HG02840 (cell line): ENCODE measurements at regions not wholly inside any gene's neighbourhood (a gene's known extent, or its start where the extent isn't known, plus 50 kb on each side); places are given as distances from the start of the nearest gene placed in this dataset.
"Not testable (repeated sequence)": the region's sequence is repeated elsewhere in the genome, so short reads cannot be mapped to it uniquely, and the experiment has no call there.

ENCODE experiments used
- ATAC-seq: cut with Tn5 transposase; IDR thresholded peaks from one replicate; pipeline ENCODE4 v1.9.1; 2021; ENCODE audit warnings: mild to moderate bottlenecking, moderate library complexity, moderate number of reproducible peaks; ENCODE audit not compliant: unreplicated experiment, low FRiP score

- no peak for ATAC-seq
Measured at GRCh38 chr4:164056426-164057142, 562.1 kb downstream of the TMA16 start.

DNA sequence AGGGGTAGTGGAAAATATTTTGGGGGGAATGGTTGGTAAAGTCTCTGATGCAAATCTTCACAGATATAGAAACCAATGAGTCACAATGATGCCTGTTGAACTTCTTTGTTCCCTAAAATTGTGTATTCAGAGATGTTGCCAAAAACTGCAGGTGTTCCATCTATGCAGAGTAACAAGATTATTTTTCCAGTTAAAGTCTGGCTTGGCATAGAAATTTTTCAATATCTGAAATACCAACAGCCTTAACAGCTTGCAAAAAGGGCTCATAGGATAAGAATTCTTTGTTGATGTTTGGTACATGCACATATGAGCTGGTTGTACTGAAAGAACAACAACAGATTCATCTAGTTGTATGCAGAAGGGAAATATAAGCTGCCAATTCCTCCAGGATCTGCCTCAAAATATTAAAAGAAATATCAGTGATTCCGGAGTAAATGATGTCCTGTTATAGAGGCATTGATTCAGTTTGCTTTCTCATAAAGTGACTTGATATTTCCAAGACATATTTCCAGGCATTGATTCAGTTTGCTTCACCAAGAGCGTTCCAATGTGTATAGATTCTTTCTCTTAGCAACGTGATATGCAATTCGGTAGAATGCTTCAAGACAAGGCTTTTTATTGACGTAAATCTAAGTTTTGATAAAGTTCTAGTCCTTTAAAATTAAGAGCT, 564.4 kb downstream of the TMA16 start:
- no peak for ATAC-seq

GRCh38 chr4:164060456-164060855, 566.0 kb downstream of the TMA16 start:
- ATAC-seq: no peak

DNA sequence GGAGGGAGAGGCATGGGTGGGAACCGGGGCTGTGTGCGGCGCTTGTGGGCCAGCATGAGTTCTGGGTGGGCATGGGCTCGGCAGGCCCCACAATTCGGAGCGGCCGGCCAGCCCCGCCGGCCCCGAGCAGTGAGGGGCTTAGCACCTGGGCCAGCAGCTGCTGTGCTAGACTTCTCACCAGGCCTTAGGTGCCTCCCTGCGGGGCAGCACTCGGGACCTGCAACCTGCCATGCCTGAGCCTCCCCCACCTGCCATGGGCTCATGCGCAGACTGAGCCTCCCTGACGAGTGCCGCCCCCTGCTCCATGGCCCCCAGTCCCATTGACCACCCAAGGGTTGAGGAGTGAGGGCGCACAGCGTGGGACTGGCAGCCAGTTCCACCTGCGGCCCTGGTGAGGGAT, 573.9 kb downstream of the TMA16 start:
- ATAC-seq: no peak

DNA sequence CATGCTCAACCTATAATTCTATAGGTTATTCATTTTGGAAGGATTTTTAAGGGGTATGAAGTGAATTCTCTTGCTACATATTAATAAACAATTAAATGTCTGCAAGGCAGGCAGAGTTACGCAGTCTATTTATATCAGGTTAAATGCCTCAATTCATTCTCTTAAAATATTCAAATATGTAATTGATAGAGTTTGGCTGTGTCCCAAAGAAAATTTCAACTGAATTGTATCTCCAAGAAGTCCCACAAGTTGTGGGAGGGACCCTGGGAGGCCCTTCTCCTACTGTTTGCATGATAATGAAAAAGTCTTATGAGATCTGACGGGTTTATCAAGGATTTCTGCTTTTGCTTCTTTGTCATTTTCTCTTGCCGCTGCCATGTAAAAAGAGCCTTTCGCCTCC, 576.1 kb downstream of the TMA16 start:
- ATAC-seq: no peak

DNA sequence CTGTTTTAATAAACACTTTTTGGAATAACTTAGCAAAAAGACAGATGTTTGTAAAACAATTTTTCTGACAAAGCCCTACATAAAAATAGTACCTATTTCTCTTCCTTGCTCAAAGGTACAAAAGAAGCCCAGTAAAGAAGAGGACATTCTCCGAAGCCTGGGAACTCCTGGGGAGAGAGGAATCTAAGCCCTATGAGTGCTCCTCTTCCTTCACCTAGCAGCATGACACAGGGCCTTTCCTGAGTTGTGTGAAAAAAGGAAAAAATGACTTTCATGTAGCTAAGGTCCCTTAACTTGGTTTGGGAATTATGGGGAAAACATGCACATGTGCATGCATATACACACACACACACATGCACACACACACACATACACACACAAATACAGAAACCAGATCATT, 586.9 kb downstream of the TMA16 start:
- no peak for ATAC-seq

DNA sequence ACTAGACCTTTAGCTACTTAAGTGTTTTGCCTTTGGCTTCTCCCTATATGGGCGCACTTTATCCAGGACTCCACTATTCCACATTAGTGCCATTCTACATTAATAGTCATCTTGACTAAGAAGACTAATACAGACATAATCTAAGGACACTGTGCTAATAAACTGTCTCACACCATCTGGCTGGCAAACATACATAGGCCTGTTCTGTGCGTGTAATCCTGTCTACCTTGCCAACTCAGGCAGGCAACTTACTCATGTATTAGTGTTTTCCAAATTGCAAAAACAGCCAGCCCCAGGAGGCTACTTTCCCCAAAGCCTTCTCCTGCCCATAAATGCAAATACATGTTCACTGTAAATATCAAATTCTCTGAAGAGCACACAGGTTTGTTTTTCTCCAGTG, 587.3 kb downstream of the TMA16 start:
- no peak for ATAC-seq

- no peak for ATAC-seq
Measured at GRCh38 chr4:164087733-164088132, 593.2 kb downstream of the TMA16 start.

GRCh38 chr4:164095313-164096110, 601.0 kb downstream of the TMA16 start:
- no peak for ATAC-seq

- no peak for ATAC-seq
Measured at GRCh38 chr4:164096766-164097518, 602.5 kb downstream of the TMA16 start.

DNA sequence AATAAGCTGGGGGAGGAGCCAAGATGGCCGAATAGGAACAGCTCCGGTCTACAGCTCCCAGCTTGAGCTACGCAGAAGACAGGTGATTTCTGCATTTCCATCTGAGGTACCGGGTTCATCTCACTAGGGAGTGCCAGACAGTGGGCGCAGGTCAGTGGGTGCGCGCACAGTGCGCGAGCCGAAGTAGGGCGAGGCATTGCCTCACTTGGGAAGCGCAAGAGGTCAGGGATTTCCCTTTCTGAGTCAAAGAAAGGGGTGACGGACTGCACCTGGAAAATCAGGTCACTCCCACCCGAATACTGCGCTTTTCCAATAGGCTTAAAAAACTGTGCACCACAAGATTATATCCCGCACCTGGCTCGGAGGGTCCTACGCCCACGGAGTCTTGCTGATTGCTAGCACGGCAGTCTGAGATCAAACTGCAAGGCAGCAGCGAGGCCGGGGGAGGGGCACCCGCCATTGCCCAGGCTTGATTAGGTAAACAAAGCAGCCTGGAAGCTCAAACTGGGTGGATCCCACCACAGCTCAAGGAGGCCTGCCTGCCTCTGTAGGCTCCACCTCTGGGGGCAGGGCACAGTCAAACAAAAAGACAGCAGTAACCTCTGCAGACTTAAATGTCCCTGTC, 606.4 kb downstream of the TMA16 start:
- not testable (repeated sequence) for ATAC-seq

DNA sequence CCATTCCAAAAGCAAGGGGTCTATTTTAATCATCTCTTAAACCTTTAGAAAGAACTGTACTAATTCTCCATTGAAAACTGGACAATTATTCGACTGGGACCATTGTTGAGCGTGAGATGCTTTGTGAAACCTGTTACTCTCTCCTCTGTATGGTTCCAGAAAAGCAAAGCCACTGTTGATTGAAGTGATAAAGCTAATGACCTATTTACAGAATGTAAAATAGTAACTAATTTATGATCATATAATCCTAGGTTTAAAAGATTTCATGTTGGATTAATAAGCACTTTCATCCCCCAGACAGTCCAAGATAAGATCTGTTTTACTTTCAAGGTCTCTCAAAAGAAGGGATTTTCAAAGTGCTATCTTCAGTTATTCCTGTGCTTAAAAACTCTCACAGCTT, 614.5 kb downstream of the TMA16 start:
- ATAC-seq: no peak

GRCh38 chr4:164109503-164109902, 615.0 kb downstream of the TMA16 start:
- ATAC-seq: no peak

GRCh38 chr4:164115236-164115635, 620.7 kb downstream of the TMA16 start:
- ATAC-seq: no peak

GRCh38 chr4:164116286-164116685, 621.8 kb downstream of the TMA16 start:
- no peak for ATAC-seq

DNA sequence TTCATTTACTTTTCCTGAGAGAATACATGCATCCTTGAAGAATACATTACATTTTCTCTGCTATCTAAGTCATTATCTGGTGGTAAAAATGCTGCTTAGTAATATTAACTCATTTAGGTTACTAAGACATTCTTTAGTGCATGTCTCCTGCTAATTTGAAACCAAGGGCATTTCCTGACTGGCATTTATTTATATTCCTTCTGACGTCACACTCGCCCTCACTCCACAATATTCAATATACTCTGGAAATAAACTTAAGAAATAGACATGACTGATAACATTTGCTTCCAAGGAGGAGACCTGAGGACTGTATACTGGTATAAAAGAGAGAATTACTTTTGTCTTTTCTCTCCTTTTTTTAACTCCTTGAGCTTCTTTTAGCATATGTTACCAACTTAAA, 619.5 kb upstream of the SMIM31 start:
- no peak for ATAC-seq

GRCh38 chr4:164136180-164136616, 617.7 kb upstream of the SMIM31 start:
- no peak for ATAC-seq

DNA sequence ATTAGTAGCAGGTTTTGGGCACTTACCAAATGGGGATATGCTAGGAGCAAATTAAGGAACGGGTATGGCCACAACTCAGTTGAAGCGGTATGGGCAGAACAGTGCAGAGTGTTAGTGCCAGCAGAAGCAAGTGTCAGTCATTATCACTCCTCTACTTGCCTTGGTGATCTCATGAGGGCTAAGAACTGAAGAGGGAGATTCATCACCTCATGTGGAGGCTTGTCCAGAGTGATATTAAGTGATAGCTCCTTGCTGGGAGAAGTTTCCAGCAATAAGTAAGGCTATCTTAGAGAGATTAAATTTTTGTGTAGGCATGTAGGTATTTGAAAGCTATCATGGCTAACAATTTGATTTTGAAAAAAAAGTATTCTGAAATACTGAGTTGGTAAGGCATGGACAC, 615.4 kb upstream of the SMIM31 start:
- ATAC-seq: no peak

- ATAC-seq: no peak
Measured at GRCh38 chr4:164139291-164139690, 614.6 kb upstream of the SMIM31 start.

DNA sequence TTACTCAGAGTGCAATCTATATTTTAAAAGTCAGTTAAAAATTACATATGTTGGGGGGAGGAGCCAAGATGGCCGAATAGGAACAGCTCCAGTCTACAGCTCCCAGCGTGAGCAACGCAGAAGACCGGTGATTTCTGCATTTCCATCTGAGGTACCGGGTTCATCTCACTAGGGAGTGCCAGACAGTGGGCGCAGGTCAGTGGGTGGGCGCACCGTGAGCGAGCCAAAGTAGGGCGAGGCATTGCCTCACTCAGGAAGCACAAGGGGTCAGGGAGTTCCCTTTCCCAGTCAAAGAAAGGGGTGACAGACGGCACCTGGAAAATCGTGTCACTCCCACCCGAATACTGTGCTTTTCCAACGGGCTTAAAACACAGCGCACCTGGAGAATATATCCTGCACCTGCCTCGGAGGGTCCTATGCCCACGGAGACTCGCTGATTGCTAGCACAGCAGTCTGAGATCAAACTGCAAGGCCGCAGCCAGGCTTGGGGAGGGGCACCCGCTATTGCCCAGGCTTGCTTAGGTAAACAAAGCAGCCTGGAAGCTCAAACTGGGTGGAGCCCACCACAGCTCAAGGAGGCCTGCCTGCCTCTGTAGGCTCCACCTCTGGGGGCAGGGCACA, 612.1 kb upstream of the SMIM31 start:
- ATAC-seq: not testable (repeated sequence)
